PC-3 (cell line): ENCODE measurements at regions not wholly inside any gene's neighbourhood (a gene's known extent, or its start where the extent isn't known, plus 50 kb on each side); places are given as distances from the start of the nearest gene placed in this dataset.

Experiments used
- EZH2 ChIP-seq: fragments of 300-600 bp; sonication (generic); IDR thresholded peaks from one replicate; pipeline ENCODE4 v1.6.1; 2017; ENCODE audit warnings: antibody characterized with exemption, mild to moderate bottlenecking, low read length; ENCODE audit not compliant: unreplicated experiment
- EZH2phosphoT487 ChIP-seq: fragments of 300-600 bp; sonication (generic); IDR thresholded peaks from 2 replicates; pipeline ENCODE4 v1.6.1; 2018; ENCODE audit warnings: mild to moderate bottlenecking, antibody characterized with exemption, low read length, borderline replicate concordance
- TF ChIP-seq, protein P1 (sequence below): fragments of 300-600 bp; sonication (generic); conservative IDR thresholded peaks from 2 replicates; pipeline ENCODE4 v1.5.1; 2017; ENCODE audit warnings: antibody characterized with exemption, low read depth, mild to moderate bottlenecking, low read length

DNA sequence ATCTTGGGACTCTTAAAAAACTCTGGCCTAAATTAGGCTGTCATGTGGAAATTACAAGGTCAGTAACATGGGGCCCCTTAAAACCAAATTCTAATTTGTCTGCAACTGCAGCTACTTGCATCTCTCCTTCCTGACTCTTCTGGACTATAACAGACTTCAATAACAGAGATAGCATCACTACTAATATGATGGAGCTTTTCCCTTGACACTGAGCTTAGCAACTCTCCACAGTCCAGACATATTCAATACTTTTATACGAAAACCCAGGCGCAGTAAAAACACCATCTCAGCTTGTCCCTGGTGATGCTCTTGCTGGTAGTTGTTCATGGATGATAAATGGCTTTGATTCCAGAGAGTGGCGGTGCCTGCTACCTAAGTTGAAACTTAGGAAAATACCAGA, 850.4 kb downstream of the STIM2 start:
- TF ChIP-seq, protein P1, sequence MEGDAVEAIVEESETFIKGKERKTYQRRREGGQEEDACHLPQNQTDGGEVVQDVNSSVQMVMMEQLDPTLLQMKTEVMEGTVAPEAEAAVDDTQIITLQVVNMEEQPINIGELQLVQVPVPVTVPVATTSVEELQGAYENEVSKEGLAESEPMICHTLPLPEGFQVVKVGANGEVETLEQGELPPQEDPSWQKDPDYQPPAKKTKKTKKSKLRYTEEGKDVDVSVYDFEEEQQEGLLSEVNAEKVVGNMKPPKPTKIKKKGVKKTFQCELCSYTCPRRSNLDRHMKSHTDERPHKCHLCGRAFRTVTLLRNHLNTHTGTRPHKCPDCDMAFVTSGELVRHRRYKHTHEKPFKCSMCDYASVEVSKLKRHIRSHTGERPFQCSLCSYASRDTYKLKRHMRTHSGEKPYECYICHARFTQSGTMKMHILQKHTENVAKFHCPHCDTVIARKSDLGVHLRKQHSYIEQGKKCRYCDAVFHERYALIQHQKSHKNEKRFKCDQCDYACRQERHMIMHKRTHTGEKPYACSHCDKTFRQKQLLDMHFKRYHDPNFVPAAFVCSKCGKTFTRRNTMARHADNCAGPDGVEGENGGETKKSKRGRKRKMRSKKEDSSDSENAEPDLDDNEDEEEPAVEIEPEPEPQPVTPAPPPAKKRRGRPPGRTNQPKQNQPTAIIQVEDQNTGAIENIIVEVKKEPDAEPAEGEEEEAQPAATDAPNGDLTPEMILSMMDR = no peak
- TF ChIP-seq EZH2 (no peak), EZH2phosphoT487 (no peak)
